NCI-H1417 (cell line): ENCODE measurements at regions not wholly inside any gene's neighbourhood (a gene's known extent, or its start where the extent isn't known, plus 50 kb on each side); places are given as distances from the start of the nearest gene placed in this dataset.

Source experiments
- DNase-seq, 3 experiments: peaks; one replicate each; lab custom pipeline; 2025; lab: John Stamatoyannopoulos, UW

GRCh38 chr5:163357636-163358035, 79.8 kb upstream of the CCNG1 start:
- no peak for DNase-seq

DNA sequence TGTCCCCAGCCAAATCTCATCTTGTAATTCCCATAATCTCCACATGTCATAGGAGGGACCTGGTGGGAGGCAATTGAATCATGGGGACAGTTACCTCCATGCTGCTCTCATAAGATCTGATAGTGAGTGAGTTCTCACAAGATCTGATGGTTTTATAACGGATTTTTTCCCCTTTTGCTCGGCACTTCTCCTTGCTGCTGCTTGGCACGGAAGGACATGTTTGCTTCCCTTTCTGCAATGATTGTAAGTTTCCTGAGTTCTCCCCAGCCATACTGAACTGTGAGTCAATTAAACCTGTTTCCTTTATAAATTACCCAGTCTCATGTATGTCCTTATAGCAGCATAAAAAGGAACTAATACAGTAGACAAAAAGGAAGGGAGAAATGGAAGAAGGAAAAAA, 76.7 kb upstream of the CCNG1 start:
- no peak for DNase-seq

DNA sequence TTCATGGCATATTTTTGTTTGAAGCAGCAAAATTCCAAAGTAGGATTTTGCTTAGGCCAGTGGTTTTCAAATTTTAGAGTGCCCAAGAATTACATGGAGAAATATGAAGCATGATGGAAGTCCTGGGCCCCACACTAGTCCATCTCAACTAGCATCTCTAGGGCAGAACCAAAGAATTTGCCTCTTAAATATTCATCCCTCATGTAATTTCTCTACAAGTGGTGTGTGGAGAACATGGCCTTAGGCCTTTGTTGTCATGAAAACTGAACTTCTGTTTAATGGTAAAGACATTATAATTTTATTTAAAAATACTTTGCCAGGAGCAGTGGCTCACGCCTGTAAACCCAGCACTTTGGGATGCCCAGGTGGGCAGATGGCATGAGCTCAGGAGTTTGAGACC, 75.9 kb upstream of the CCNG1 start:
- DNase-seq = no peak

DNA sequence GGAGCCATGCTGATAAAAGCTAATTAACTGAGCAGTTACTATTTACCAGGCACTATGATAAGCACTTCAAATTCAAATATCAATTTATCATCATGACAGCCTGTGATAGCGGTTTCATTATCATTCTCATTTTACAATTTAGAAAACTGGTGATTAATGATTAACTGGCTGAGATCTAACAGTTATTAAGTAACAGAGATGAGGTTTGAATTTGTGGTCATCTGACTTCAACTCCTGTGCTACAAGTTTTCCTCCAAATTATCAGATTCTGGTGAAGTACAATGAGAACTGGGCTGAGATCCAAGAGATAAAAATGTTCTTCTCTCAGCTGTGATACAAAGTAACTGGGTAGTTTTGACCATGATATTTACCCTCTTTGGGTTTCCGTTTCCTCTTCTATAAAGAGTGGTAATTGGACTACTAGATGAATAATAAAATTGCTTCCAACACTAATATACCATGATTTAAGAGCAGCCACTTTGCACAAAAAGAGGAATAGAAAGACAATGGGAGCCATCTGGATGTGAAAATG, 74.5 kb upstream of the CCNG1 start:
- DNase-seq = peak in 2 of 3 experiments; percentile 3 to 68

DNA sequence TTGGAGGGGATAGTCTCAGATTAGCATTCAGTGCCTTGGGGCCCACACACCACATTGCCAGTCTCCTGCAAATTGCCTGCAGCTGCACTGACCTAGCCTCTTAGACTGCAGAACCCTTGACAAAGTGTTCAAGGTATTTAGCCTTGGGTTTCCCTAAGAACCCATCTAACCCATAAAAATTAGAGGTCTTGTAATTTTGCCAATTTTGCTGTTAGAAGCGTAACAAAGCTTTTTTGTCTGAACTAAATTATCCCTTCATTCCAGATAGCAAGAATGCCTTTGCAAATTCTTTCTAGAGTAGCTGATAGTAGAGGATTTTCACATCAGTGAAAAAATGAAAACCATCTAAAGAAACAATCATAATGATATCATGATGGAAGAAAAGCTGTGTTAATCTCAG, 74.0 kb upstream of the CCNG1 start:
- no peak for DNase-seq

DNA sequence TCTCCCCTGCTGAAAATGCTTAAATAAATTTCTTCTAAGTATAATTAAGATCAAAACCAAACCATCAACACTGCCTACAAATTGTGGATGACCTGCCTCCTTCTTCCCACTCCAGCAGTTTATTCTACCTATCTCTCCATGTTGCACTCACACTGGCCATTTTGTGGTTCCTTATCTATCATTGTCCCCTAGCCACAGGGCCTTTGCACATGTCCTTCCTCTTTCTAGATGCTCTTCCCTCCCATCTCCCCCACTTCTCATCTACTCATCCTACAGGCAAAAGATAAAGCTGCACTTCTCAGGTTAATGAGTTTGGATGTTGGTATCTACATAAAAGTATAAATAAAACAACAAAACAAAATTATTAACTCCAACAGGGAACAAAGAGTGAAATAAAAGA, 70.6 kb upstream of the CCNG1 start:
- no peak for DNase-seq

DNA sequence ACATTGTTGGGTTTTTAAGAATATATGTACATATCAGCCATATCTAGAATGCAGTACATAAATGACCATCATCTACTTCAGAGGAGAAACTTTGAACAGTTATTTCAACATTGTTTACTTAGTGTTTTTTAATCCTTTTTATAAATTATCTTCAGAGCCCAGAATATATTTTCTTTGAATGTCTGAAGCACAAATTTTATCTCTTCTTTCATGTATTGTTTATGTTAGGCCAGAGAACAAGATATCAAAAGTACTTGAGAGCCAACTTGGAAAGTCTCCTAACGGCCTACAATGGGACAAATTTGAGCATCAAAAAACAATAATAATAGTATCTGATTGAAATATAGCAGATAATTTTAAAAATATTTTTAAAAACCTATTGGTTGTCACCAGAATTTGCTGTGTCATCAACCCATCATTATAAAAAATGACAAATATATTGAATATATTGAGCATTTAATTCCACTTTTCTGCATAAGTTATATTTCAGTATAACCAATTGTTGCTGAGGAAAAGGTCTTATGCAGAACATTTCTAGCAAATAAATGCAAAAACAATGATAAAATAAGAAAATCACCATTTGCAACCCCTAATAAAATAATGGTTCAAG, 67.5 kb upstream of the CCNG1 start:
- no peak for DNase-seq

GRCh38 chr5:163373436-163374084, 63.8 kb upstream of the CCNG1 start:
- no peak for DNase-seq

DNA sequence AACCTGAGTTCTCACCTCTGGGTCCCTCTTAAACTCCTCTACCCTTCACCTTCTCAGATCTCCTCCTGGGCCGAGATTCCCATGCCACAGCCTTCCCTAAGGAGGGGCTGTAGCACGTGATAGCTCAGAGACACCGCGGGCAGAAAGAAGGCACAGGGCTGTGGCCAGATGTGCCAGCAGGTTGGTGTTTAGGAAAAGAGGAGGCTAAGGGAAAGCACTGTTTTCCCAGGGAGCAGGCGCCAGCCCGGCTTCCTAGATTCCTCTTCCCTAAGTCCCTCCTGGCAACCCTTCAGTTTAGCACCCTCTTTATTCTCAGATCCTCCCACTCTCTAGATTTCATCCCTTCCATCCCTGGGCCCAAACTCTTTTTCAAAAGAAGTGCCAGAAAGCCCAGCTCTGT, 59.4 kb upstream of the CCNG1 start:
- no peak for DNase-seq

GRCh38 chr5:163379298-163380155, 57.9 kb upstream of the CCNG1 start:
- peak in 2 of 3 experiments; percentile 3 to 12 for DNase-seq

- DNase-seq = no peak
Observed at GRCh38 chr5:163381832-163382231, 55.6 kb upstream of the CCNG1 start.

DNA sequence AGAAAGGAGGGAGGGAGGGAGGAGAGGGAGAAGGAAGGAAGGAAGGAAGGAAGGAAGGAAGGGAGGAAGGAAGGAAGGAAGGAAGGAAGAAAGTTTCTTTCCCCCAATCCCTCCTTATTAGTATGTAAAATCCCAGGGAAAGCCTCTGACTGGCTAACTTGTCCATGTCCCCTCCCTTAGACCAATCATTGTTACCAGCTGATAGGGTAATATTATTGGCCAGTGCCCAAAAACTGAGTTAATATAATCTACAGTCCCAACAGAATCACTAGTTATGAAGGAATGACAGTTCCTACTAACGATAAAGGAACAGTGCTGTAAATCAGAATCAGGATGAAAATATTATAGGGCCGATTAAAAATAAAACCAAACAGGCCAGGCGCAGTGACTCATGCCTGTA, 53.6 kb upstream of the CCNG1 start:
- no peak for DNase-seq

DNA sequence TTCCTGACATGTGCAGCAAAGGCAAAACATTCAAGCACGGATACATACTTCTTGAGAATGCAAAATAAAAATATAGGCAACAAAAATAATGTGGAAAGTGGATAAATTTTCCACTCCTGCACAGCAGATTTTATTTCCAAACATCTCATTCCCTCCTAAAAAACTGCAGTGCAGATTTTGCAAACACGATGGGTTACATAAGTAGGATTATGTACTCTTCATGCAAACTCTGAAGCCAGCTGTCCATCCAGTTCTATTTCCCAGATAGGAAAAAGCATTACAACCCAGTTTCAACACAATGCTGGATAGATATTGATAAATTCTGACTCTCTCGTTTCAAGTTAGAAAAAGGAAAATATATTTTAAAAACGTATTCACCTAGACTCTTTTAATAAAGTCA, 52.7 kb upstream of the CCNG1 start:
- no peak for DNase-seq

DNA sequence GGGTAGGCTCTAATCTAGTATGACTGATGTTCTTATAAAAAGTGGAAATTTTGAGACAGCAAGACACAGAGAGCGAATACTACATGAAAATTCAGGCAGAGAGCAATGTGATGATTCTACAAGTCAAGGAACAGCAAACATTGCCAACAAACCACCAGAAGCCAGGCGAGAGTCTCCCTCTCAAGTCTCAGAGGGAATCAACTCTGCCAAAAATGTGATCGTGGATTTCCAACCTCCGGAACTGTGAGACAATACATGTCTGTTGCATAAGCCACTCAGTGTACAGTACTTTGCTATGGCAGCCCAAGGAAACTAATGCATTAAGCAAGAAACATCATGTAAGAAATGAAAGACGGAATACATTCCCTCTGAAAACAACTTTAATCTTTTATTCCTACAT, 52.1 kb upstream of the CCNG1 start:
- DNase-seq = no peak

GRCh38 chr5:163385824-163386223, 51.6 kb upstream of the CCNG1 start:
- no peak for DNase-seq

GRCh38 chr5:163386352-163386751, 51.0 kb upstream of the CCNG1 start:
- no peak for DNase-seq

GRCh38 chr5:163387589-163388343, 49.6 kb upstream of the CCNG1 start:
- no peak for DNase-seq
